K562 (cell line): ENCODE measurements at regions not wholly inside any gene's neighbourhood (a gene's known extent, or its start where the extent isn't known, plus 50 kb on each side); places are given as distances from the start of the nearest gene placed in this dataset.

Experiments used
- ATAC-seq: fragments of 200-7000 bp; cut with Tn5 transposase; 3 replicates; pipeline ENCODE4 v1.9.1; 2020; ENCODE audit warnings: moderate library complexity
- BruUV-seq: library from RNA; stranded (reverse); fragments of 400-500 nt; replicated peaks from 2 replicates; lab custom pipeline; 2021; lab: Mats Ljungman, UMichigan
- CTCF ChIA-PET: fragments of 300-600 bp; formaldehyde crosslinking; extraction: SDS; loops from one replicate; lab custom pipeline; 2021; ENCODE audit warnings: low intra/inter-chr PET ratio; lab: Yijun Ruan, JAX
- POLR2A ChIA-PET: fragments of 300-600, 350-650 bp; sonication (Branson Sonifier 250); formaldehyde crosslinking; extraction: SDS; loops from one replicate; lab custom pipeline; 2021; ENCODE audit warnings: antibody characterized with exemption, inconsistent platforms; lab: Yijun Ruan, JAX
- DNase-seq, 4 experiments: peaks; one replicate each; pipeline versions ENCODE4 v3.0.0 to v3.0.0-alpha.2; 2011 to 2018; ENCODE audit warnings: low spot score in 3 of 4, mixed read lengths in 3 of 4; ENCODE audit errors: extremely low read depth in 1 of 4
- FAIRE-seq: peaks from 2 replicates; lab custom pipeline; 2011; peaks lifted over from hg19 to GRCh38; lab: Jason Lieb, UNC
- H2AFZ ChIP-seq: 2 replicates; pipeline ENCODE4 v1.6.0; 2011; ENCODE audit warnings: low read depth, low read length, control low read depth, inconsistent platforms
- H3K27ac ChIP-seq: fragments of 200-600 bp; 3 replicates; pipeline ENCODE4 v1.8.0; 2011; ENCODE audit warnings: low read depth, mild to moderate bottlenecking, control low read depth, inconsistent platforms, low read length, moderate library complexity, mixed read lengths; ENCODE audit errors: extremely low read depth
- H3K27me3 ChIP-seq, 2 experiments: fragments of 300-600 bp in 1 of 2; 2 replicates in 1 of 2; 3 replicates in 1 of 2; pipeline versions ENCODE4 v1.6.0 to v1.8.0; 2011; ENCODE audit warnings: inconsistent platforms in 2 of 2, low read length in 2 of 2, mild to moderate bottlenecking in 1 of 2, mixed read lengths in 1 of 2, moderate library complexity in 1 of 2; ENCODE audit not compliant: control insufficient read depth in 2 of 2, insufficient read depth in 2 of 2
- H3K36me3 ChIP-seq: fragments of 300-600 bp; 3 replicates; pipeline ENCODE4 v1.8.0; 2011; ENCODE audit warnings: mild to moderate bottlenecking, low read length, inconsistent platforms; ENCODE audit not compliant: control insufficient read depth, insufficient read depth
- H3K4me1 ChIP-seq, 2 experiments: fragments of 200-600 bp in 1 of 2; replicated peaks in 1 of 2; 2 replicates in 1 of 2; 3 replicates in 1 of 2; pipeline versions ENCODE4 v1.5.1 to v1.8.0; 2011; ENCODE audit warnings: inconsistent platforms in 2 of 2, low read length in 2 of 2, mild to moderate bottlenecking in 1 of 2, mixed read lengths in 1 of 2, moderate library complexity in 1 of 2; ENCODE audit not compliant: control insufficient read depth in 2 of 2, insufficient read depth in 2 of 2
- H3K4me2 ChIP-seq: 2 replicates; pipeline ENCODE4 v1.6.1; 2011; ENCODE audit warnings: low read length, control low read depth, inconsistent platforms, mixed read lengths; ENCODE audit not compliant: insufficient read depth
- H3K4me3 ChIP-seq: fragments of 200-600 bp; sonication (generic), shearing (Covaris generic); 2 replicates; pipeline ENCODE4 v1.5.1; 2016; ENCODE audit warnings: control low read depth, inconsistent platforms
- H3K79me2 ChIP-seq: fragments of 200-600 bp; 3 replicates; pipeline ENCODE4 v1.8.0; 2011; ENCODE audit warnings: low read length, inconsistent platforms; ENCODE audit not compliant: control insufficient read depth, insufficient read depth
- H3K9ac ChIP-seq, 2 experiments: 2 replicates each; pipeline versions ENCODE4 v1.6.0 to v1.6.1; 2011; ENCODE audit warnings: low read depth in 2 of 2, low read length in 2 of 2, control low read depth in 1 of 2, inconsistent platforms in 1 of 2, mild to moderate bottlenecking in 1 of 2, mixed read lengths in 1 of 2; ENCODE audit not compliant: insufficient read depth in 1 of 2
- H3K9me1 ChIP-seq: one replicate; pipeline ENCODE4 v1.6.0; 2011; ENCODE audit warnings: inconsistent platforms, mild to moderate bottlenecking, low read length, moderate library complexity; ENCODE audit not compliant: control insufficient read depth, insufficient read depth
- H3K9me3 ChIP-seq: replicated peaks from 2 replicates; pipeline ENCODE4 v1.5.1; 2011; ENCODE audit warnings: low read depth, low read length, inconsistent platforms; ENCODE audit not compliant: control insufficient read depth, insufficient read depth
- H4K20me1 ChIP-seq: replicated peaks from 2 replicates; pipeline ENCODE4 v1.6.1; 2011; ENCODE audit warnings: low read length, inconsistent platforms, mixed read lengths; ENCODE audit not compliant: control insufficient read depth, insufficient read depth
- ETV1 ChIP-seq: fragments of 450-650 bp; conservative IDR thresholded peaks from 2 replicates; pipeline ENCODE4 v1.6.1; 2016; ENCODE audit warnings: missing genetic modification characterization, control low read depth, low read depth, missing compliant biosample characterization
- FUS ChIP-seq: fragments of 200-400 bp; formaldehyde crosslinking; optimal IDR thresholded peaks from 2 replicates; pipeline ENCODE3; 2017; ENCODE audit warnings: low read depth, low read length
- ID3 ChIP-seq, 2 experiments: fragments of 250-450 bp in 1 of 2; fragments of 450-650 bp in 1 of 2; sonication (Bioruptor Pico) in 1 of 2; IDR thresholded peaks; 2 replicates each; pipeline versions ENCODE4 v1.6.1 to v1.8.0; 2016 to 2021; ENCODE audit warnings: mild to moderate bottlenecking in 2 of 2, moderate library complexity in 2 of 2, missing compliant biosample characterization in 1 of 2, missing genetic modification characterization in 1 of 2
- MBD1 ChIP-seq: fragments of 250-450 bp; sonication (Bioruptor Pico); IDR thresholded peaks from 2 replicates; pipeline ENCODE4 v1.8.0; 2022; ENCODE audit warnings: inconsistent platforms
- PHF20 ChIP-seq: fragments of 450-650 bp; IDR thresholded peaks from 2 replicates; pipeline ENCODE4 v1.6.1; 2018; ENCODE audit not compliant: partially characterized antibody
- POLR2AphosphoS2 ChIP-seq: IDR thresholded peaks from 2 replicates; pipeline ENCODE4 v1.6.1; 2012; ENCODE audit warnings: low read length, improper control_type of control experiment
- STAG1 ChIP-seq: sonication (generic); formaldehyde crosslinking; IDR thresholded peaks from 2 replicates; pipeline ENCODE4 v1.5.0; 2020; ENCODE audit warnings: missing genetic modification reagents, borderline replicate concordance
- SUPT5H ChIP-seq: fragments of 450-650 bp; IDR thresholded peaks from 2 replicates; pipeline ENCODE4 v1.6.1; 2016
- ZNF830 ChIP-seq: fragments of 250-450 bp; sonication (Bioruptor Pico); IDR thresholded peaks from 2 replicates; pipeline ENCODE4 v1.5.0; 2021; ENCODE audit warnings: mild to moderate bottlenecking
- ZSCAN29 ChIP-seq: fragments of 450-650 bp; IDR thresholded peaks from 2 replicates; pipeline ENCODE4 v1.6.1; 2017
- WGBS: fragments of 100-300 bp; shearing (Covaris generic); methylation state at CpG from one replicate; pipeline ENCODE4 v1.1.6; 2016; ENCODE audit warnings: low coverage, mixed read lengths; ENCODE audit not compliant: insufficient coverage; ENCODE audit errors: missing lambda C conversion rate; 5-methylcytosine and 5-hydroxymethylcytosine counted together
- in situ Hi-C: fragments of 300-500 bp; cut with MboI; formaldehyde crosslinking; loops from 4 replicates; pipeline ENCODE4 v1.15.0; 2018; ENCODE audit warnings: inconsistent platforms, mixed read lengths
- intact Hi-C: fragments of 100-400 bp; cut with micrococcal nuclease; formaldehyde crosslinking; loops from 2 replicates; pipeline ENCODE4 v1.14.2; 2022

GRCh38 chr7:81408728-81409127, 361.1 kb downstream of the HGF start:
- intact Hi-C loops: no loop called here
- ChIA-PET CTCF (no interaction called here), POLR2A (no interaction called here)
- Histone ChIP-seq H4K20me1 (no peaks in the 10 kb centered on the region), H3K4me1 (no peaks in the 10 kb centered on the region), H3K27ac (no peak overlapping the region), H3K9me1 (no peaks in the 10 kb centered on the region), H3K36me3 (no peaks in the 10 kb centered on the region), H3K79me2 (no peaks in the 10 kb centered on the region), H2AFZ (no peak overlapping the region), H3K4me2 (no peak overlapping the region), H3K27me3 (no peaks in the 10 kb centered on the region), H3K9ac (no peak overlapping the region), H3K4me3 (no peak overlapping the region), H3K9me3 (no peaks in the 10 kb centered on the region)
- WGBS: 9% methylated on average over 2 of the region's 2 CpGs
- BruUV-seq: no TSS peak
- no peak for FAIRE-seq
- in situ Hi-C loops: no loop called here
- no peak for ATAC-seq
- DNase-seq: no peak
- no peak for TF ChIP-seq ETV1 (tag)
- no peak for TF ChIP-seq MBD1 (CRISPR knock-in tag)
- TF ChIP-seq SUPT5H: no peak
- no peak for TF ChIP-seq ID3 (CRISPR knock-in tag; IDR thresholded peaks at IDR 0.05)
- no peak for TF ChIP-seq ID3 (tag; IDR thresholded peaks at IDR 0.05)
- no peak for TF ChIP-seq FUS
- TF ChIP-seq ZSCAN29: no peak
- no peak for TF ChIP-seq POLR2AphosphoS2
- TF ChIP-seq ZNF830 (CRISPR knock-in tag): no peak
- TF ChIP-seq STAG1 (CRISPR knock-in tag): no peak
- no peak for TF ChIP-seq PHF20
